CD1c-positive myeloid dendritic cell (primary cell): ENCODE measurements at regions not wholly inside any gene's neighbourhood (a gene's known extent, or its start where the extent isn't known, plus 50 kb on each side); places are given as distances from the start of the nearest gene placed in this dataset.

Experiments used
- DNase-seq: peaks from one replicate; pipeline ENCODE4 v3.0.0-alpha.2; 2016; ENCODE audit errors: extremely low spot score

DNA sequence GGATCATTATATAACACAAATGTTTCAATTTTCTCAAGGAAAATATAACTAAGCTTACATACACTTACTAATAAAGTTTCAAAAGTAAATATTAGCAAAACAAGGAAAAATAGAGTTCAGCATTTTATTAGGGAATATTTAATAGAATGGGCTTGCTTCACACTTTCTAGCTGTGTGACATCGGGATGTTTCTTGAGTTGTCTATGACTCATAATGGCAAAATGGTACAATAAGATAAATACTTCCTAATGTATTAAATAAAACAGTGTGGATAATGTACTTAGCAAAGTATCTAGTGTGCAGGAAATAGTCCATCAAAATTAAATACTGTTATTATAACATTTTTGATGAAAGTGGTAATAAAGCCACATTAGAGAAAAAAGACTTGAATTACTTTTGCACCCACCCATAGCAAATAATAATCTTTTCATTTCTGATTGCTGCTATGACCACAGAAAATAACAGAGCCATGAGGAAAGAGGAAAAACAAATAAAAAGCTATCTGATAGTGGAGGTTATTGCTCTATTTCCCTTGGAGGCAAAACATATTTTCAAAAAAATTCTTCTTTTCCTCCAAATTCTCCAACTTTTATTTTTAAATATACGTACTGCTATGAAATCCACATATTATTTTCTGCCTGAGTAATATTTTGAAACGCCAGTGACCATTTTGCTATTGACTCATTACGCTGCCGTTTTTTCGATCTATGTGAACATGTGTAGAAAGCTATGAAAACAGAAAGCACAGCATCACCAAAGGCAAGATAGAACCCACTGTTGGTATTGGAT, 272.9 kb upstream of the KLF6 start:
- DNase-seq = no peak

DNA sequence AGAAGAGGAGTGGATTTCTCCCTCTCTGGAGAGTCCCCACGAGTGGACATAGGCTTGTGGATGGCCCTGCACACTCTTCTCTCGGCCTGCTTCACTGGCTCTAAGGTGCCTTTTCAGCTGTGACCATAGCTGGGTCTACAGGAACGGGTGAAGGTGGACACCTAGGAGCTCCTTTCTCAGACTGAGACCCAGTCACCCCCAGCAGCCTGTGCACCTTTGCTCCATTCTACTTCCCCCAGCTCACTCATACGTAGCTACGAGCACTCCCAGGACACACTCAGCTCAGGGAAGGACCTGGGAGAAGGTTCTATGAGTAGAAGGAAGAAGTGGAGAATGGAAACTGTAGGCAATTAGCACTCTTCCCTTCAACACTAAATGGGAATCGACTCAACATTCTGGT, 272.0 kb upstream of the KLF6 start:
- DNase-seq = no peak

DNA sequence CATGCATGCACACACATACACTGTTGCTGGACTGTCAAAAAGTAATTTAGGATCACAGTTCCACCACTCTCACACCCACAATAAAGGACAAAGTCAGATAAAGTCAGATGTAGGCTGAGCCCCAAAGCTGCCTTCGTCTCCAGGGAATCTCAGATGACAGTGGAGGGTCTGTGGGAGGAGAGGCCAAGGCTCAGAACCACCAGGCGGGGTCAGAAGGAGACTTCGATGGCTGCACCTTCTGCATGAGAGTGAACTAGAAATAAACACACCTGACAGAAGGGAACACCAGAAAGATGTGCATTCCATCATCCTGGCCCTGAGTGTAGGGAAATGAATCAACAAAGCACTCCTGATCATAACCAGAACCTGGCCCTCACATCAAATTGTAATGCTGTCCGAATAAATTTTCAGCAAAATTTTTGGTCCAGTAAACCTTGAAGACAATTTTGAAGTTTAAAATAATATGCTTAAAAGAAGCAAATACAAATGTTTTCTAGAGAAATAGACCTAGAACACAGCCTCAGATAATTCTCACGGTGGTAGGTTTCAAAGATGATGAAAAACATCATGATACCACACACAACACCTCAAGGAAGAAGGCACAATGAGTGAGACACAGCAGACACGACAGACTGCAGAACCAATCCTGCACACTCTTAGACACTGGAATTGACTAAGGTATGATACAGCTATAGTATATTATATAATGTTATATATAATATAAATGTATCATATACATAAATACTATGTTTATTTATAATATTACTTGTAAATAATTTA, 269.8 kb upstream of the KLF6 start:
- DNase-seq = no peak

DNA sequence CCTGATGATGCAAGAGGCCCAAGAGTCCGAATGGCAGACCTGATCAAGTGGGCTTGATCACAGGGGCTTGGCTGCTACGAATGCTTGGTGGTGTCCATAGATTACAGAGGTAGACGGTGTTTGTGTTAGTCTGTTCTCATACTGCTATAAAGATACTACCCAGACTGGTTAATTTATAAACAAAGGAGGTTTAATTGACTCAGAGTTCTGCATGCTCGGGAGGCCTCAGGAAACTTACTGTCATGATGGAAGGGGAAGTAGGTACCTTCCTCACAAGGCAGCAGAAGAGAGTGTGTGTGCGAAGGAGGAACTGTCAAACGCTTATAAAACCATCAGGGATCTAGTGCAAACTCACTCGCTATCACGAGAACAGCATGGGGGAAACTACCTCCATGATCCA, 268.9 kb upstream of the KLF6 start:
- peak; percentile 65 for DNase-seq

DNA sequence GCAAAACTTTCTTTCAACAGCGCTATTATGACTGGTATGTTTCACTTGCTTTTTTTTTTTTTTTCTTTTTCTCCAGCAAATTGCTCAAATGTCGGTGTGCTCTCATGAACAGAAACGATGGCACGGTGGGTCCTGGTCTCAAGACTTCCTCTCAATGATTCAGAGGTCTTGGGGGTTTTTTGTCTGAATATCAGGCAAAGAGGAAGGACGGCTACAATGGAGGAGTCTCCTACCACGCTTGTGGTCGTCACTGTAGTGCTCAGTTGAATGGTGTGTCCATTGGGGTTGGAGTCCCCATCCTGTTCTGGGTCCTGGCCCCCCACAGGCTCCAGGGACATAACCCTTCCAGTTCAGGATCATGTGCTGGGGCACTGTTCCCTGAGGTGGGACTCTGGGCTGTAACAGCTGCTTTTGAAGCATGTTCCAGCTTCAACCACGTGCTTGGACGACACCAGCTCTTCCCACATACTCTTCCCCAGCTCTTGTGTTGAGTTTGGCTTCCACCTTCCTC, 266.7 kb upstream of the KLF6 start:
- peak; percentile 53 for DNase-seq

DNA sequence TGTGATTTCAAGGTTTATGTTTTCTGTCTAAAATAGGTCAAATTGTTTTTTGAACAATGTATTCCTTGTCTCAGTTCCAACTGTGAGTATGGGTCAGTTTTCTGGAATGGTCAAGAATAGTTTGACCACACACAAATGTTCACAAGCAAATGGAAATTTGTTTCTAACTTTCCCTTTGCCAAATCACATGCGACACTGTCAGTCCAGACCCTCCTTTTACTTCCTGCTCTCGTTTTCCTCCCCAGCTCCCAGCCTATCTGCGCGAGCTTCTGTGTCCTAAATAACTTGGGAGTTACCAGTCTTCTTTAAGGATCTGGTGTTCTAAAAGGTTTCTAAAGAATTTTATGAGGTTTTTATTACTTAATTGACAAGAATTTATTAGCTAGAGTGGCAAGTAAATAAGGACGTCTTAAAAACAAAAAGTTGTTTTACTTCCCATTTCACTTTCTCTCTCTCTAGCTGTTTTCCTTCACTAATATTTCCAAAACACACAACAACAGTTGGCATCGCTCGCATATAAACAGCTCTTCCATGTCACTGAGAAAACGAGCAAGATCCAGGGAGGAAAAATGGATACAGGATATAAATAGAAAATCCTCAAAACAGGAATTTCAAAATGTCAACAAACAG, 266.1 kb upstream of the KLF6 start:
- DNase-seq = no peak

DNA sequence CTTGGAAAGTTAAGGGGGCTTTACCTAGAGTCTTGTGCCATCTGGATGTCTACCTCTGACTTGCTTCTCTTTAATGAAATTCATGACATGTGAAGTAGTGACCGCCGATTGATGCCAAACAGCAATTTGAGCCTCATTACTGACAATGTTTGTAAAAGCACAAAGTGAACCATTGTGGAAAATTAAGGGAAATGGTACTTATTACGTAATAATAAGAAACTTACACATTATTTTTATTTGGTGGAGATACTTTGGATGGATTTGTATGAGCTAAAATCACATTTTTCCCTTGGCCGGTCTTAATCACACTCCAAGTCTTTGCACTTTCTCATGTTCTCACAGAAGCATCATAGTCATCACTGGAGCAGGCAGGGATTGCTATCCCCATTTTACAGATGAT, 265.1 kb upstream of the KLF6 start:
- no peak for DNase-seq

DNA sequence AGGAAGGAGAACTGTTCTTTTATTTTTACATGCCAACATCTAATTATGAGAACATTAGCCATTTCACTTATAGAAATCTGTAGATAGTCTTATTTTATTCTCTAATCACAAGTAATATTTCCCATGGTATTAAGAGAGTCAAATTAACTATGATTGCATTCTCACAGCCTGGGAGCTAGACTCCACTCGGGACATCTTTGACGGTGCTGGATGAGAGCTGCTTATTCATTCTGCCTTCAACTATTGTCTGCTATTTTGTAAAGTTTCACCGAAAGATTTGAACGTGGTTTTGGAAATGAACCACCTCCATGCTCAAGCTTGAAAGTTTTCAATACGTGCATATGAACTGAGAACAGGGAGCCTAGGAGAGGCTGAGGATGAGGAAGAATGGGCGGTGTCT, 264.3 kb upstream of the KLF6 start:
- DNase-seq = no peak

DNA sequence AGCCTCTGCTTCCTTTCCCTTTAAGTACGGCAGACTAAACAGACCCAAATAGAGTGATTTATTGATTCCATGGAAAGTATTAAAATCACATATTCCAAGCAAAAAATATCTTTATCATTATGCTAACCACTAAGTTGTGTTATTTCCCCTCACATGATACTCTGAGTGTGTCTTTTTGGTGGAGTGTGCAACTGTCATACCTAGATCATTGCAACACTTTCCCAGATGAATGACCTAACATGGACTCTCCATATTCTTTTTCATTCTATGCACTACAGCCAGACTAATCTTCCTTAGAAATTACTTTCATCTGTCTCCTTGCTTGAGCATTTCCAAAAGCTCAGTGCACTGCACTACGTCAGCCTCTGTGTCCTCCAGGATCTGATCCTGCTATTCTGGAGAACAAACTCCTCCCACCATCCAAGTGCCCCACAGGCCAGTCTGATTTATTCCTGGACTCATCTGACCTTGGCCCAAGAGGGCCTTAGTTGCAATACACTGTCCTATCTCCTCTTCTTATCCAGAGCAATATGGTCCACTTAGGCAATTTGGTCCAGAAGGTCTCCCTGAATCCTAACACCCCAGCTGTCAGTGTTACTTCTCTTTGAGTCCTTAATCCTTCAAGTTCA, 263.3 kb upstream of the KLF6 start:
- no peak for DNase-seq

DNA sequence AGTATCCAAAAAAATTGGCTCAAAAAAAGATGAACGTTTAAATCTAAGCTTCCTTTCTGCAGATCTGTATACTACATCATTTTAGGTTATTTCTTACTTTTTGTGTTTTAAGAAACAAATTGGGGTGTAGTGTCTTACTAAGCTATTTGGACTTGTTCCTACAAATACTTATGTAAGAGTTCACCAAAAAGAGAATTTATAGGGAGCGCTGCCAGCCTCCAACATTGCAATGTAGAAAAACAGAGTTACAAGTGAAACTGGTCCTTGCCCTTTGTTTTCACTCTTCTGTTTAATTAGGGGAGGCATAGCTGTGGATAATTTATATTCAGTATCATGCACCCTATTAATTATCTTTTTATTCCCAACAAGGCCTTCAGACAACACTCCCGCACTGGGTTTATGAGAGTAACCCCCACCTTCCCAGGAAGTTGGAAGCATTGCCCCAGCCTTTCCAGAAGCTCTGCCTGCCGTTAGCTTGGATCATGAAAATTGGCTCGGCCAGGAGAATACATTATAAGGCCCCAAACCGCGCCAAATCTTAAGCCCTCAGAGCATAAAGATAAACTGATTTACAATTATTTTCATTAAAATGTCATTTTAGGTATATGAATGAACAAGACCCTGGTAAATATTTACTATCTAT, 261.8 kb upstream of the KLF6 start:
- no peak for DNase-seq

DNA sequence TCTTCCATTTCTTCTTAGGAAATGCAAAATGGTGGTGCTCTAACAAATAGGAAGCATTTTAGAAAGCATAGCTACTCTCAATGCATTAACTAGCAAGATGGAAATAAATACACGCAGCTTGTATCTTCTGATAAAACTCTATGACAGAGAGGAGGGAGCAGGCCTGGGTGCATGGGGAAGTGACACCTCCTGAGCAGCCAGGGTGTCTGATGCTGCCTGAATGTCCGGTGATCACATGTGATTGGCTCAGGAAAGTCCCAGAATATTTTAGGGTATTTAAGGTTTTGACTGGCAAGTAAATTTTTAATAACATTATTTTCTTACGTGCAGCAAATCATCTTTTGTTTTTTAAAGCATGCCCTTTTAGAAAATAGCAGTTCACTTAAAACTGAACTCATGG, 261.0 kb upstream of the KLF6 start:
- DNase-seq = peak; percentile 23

DNA sequence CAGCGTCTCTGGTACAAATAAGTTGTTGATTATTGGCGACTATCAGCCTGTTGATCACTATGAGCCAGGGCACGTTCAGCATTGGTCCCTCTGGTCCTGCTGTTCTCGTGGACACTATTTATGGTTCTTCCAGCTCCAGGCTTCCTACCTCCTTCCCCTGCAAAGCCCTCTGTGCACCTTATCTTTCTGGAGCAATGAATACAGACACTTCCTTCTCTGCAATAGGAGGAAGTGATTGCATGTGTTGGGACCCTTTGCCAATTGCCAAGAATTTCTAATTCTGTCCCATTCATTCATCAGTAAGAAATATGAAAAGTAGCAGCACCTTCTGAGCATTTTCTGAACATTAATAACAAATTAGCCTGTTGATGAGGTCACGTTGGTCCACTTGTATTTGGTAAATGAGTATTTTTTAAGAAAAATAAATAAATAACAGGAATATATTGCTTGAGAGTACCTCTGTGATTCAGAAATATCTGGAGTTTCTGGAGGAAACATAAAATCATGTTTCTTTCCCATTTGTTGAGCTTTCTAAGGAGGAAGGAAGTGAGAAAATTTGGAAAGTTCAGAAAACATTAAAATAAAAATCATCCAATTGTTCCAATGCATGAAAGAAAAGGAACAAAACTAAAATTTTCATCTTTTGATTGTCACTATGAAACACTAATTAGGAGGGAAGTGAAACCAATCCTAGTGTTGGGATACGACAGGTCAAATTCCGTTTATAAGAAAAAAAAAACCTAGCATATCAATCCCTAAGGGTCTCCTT, 259.1 kb upstream of the KLF6 start:
- DNase-seq = no peak

DNA sequence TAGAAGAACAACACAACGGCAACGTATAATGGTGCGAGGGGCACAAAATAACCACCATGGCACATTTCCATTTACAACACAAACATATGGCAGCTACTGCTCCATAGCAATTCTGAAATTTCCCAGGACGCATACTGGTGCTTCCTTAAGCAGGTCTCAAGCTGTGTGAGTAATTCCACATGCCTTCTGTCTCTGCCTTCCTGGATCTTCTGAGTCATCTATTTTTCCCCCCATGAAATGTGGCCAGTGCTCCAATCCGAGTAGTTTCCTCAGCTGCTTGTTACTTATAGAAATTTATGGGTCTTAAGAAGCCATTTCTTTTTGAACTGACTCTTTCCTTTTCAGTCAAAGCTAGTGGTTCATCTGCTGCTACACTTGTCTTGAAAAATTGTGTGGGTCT, 256.6 kb upstream of the KLF6 start:
- no peak for DNase-seq

DNA sequence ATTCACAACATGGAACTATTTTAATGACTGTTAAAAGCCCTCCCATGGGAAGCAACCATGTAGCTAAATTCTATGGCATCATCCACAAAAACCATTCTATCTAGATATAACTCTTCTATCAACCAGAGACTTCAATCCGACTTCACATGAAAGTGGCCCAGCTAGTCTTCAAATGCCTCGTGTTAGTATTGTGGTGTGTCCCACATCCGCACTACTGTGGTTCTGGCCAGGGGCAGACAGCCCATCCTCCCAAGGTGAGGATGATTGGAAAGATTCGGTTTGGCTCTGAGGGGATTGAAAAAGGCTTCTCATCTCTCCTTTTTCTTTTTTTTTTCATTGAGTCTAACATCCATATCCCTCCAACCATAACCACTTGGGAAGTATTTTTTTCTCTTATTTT, 253.0 kb upstream of the KLF6 start:
- no peak for DNase-seq

DNA sequence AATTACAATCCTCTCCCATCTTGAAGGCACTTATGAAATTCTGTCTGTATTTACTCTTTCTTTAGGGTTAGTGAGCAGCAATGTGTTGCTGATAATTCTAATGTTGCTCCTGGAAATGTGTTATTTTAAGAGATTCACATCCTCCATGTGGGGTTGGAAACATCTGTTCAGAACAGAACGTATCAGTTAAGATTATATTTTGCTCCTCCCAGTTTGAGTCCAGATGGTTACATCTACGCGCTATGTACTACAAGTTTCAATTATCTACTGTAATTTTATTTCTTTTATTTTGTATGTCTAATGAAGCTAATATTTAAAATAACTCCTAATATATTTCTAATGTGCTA, 250.6 kb upstream of the KLF6 start:
- no peak for DNase-seq

DNA sequence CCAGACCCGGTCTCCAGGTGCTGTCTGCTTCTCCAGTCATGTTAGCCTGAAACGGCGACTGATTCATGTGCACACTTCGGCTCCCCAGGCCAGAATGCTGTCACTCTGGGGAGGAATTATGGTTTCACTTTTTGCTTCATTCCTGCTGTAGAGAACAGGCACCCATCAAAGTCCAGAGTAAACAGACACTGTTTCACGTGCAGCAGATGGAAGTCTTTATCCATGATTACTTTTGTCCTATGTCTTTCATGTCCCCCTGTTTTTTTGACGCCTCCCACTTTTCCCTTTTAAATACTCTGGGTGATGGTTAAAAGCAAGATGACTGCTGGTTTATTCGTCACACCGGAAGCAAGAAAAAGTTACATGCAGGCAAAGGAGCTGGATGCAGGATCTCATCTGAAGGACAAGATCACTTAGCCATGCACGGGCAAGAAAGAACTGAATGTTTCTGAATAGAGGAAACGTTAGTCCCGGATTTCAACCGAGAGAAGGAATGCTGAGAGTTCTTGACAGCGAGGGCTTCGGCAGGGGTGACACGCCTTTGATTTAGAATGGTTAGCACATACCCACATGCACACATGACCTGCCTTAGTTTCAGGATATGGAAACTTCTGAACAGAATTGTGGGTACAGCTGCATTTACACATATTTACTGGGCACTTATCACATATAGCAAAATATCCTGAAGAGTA, 250.0 kb upstream of the KLF6 start:
- DNase-seq = peak; percentile 22

DNA sequence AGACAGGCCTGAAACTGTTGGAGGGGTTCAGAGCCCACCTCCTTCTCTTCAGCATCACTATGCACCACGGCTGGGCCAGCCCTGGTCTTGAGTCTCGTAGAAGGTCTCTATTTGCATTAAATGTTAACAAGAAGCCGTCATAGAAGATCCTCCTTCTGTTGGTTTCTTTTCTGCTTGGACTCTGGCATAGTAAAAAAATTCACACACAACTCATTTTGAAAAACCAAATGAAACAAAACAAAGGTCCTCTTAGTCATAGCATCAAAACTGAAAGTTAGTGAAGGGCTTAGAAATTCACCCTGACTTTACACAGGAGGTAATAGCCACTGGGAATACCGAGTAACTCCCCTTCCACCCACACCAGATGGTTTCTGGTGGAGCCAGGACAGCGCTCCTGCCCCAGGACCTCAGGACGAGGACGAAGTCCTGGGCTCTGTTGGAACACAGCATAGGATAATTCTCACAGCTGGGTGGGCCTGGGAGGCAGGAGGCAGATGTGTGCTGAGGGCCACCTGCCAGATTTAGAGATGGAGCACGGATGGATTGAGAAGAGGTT, 248.4 kb upstream of the KLF6 start:
- DNase-seq = no peak

DNA sequence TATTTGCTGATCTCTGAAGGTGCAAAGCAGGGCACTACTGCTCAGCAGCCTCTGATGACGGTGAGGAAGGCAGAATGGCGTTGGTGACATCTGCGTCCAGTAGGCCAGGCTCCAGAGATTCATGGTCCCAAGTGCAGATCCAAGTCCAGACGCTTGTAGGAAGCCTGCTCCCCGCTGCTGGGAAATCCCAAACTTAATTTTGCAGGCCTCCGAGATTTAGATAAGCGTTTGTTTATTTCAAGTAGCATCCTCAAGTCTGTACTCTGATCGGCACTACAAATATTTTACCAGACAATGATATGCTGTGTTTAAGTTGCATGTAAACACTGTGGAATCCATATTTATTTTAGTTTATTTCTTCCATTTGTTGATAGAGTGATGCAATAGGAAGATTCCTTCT, 244.9 kb upstream of the KLF6 start:
- DNase-seq = no peak

DNA sequence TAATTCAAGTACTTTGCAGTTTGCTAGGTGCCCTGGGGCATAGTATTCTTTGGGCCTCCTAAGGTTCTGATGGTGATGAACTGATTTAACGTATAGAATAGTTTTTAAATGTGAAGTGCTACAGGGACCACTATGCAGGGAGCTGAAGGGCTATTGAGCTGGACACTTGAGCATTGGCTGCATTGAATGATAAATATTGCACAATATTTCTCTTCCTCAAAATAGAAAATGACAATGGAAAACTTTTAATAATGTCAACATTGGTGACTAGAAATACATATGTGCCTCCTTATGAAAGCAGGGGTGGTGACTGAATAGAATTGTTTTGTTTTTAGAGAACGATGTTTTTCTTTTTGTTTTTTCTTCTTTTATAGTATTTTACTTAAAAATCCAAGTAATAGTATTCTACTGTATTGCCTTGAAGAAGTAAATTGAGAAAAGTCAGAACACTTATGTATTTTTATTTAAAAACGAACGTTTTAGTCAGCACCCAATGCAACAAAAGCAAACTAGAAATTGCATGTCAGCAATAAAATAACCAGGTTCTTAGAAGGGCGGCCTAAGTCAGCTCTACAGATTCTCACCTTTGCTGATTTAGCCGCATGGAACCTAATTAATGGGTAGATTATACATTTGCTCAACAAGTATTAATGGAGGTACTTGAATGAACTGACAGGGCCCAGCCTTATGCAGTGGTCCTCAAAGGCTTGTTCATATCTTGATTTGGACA, 244.0 kb upstream of the KLF6 start:
- DNase-seq = no peak
